ENCODE measurements at regions not wholly inside any gene's neighbourhood (a gene's known extent, or its start where the extent isn't known, plus 50 kb on each side); places are given as distances from the start of the nearest gene placed in this dataset.

DNA sequence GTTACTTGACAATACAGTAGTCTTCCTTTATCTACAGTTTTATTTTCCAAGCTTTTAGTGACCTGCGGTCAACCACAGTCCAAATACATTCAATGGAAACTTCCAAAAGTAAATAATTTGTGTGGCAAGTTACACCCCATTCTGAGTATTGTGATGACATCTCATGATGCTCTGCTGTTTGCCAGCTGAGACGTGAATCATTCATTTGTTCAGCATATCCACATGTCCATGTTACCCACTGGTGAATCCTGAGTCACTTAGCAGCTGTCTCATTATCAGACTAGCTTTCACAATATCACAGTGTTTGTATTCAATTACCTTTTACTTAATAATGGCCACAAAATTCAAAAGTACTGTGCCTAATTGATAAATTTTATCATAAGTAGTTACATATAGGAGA, 179.8 kb downstream of the PRR20E start:
- Histone ChIP-seq H3K36me3 (ENCODE audit: control insufficient read depth, low read depth, low read length) (no peaks in the 10 kb centered on the region), H3K27ac (ENCODE audit: low read length) (no peak overlapping the region), H3K27me3 (ENCODE audit: control insufficient read depth, insufficient read depth, low read length) (no peaks in the 10 kb centered on the region), H3K9ac (ENCODE audit: low read length) (no peak overlapping the region), H3K9me3 (ENCODE audit: control insufficient read depth, low read depth, low read length) (no peaks in the 10 kb centered on the region), H3K4me1 (ENCODE audit: control insufficient read depth, low read depth, low read length) (no peaks in the 10 kb centered on the region), H3K4me3 (ENCODE audit: low read length) (no peak overlapping the region)

DNA sequence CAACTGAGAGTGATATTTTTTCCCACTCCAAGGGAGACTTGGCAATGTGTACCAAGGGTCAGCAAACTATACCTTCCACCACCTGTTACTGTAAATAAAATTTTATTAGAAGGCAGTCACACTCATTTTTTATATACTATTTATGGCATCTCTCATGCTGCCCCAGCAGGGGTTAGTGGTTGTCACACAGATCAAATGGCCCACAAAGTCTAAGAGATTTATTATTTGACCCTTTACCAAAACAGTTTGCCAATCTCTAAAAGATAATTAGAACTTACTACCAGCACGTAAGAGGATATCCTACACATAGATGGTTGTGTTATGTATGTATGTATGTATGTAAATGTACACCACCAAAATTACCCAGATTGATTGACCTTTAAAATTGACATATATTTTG, 185.1 kb downstream of the PRR20E start:
- H3K27ac ChIP-seq (ENCODE audit: low read length), result no peak overlapping the region
- no peak overlapping the region for H3K4me3 ChIP-seq (ENCODE audit: low read length)
- H3K4me1 ChIP-seq (ENCODE audit: control insufficient read depth, low read depth, low read length), result no peaks in the 10 kb centered on the region
- H3K27me3 ChIP-seq (ENCODE audit: control insufficient read depth, insufficient read depth, low read length), result no peaks in the 10 kb centered on the region
- H3K36me3 ChIP-seq (ENCODE audit: control insufficient read depth, low read depth, low read length), result no peaks in the 10 kb centered on the region
- no peaks in the 10 kb centered on the region for H3K9me3 ChIP-seq (ENCODE audit: control insufficient read depth, low read depth, low read length)
- no peak overlapping the region for H3K9ac ChIP-seq (ENCODE audit: low read length)

DNA sequence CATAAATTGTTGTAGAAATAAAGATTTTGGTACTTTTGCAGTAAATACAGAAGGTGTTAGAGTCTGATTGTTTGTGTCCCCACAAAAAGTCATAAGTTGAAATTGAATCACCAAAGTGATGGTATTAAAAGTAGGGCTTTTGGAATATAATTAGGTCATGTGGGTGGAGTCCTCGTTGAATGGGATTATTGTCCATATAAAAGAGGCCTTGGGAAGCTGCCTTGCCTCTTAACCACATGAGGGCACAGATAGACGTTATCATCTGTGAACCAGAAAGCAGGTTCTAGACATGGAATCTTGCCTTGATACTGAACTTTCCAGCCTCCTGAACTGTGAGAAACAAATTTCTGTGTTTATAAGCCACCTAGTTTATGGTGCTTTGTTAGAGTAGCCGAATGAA, 186.8 kb downstream of the PRR20E start:
- Histone ChIP-seq H3K9me3 (ENCODE audit: control insufficient read depth, low read depth, low read length) (no peaks in the 10 kb centered on the region), H3K36me3 (ENCODE audit: control insufficient read depth, low read depth, low read length) (no peaks in the 10 kb centered on the region), H3K9ac (ENCODE audit: low read length) (no peak overlapping the region), H3K27ac (ENCODE audit: low read length) (no peak overlapping the region), H3K4me3 (ENCODE audit: low read length) (no peak overlapping the region), H3K4me1 (ENCODE audit: control insufficient read depth, low read depth, low read length) (no peaks in the 10 kb centered on the region), H3K27me3 (ENCODE audit: control insufficient read depth, insufficient read depth, low read length) (no peaks in the 10 kb centered on the region)

DNA sequence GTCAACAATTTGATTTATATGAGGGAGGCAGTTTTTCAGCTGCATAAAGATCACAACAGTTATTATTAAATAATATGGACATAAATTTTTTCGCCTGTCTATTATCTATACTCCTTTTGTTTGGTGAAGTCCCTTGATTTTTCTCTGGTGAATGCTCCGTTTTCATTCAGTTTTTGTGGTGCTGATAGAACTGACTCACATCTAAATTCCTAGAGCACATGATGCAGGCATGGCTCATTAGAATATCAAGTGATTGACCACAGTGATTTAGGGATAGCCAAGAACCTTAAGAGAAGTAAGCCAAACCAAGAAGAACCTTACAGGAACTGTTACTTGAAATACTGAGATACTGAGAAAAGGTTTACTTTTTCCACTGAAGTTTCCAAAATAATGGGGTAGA, 208.9 kb downstream of the PRR20E start:
- Histone ChIP-seq H3K27me3 (ENCODE audit: control insufficient read depth, insufficient read depth, low read length) (no peaks in the 10 kb centered on the region), H3K36me3 (ENCODE audit: control insufficient read depth, low read depth, low read length) (no peaks in the 10 kb centered on the region), H3K4me1 (ENCODE audit: control insufficient read depth, low read depth, low read length) (no peaks in the 10 kb centered on the region), H3K27ac (ENCODE audit: low read length) (no peak overlapping the region), H3K9me3 (ENCODE audit: control insufficient read depth, low read depth, low read length) (no peaks in the 10 kb centered on the region), H3K4me3 (ENCODE audit: low read length) (no peak overlapping the region), H3K9ac (ENCODE audit: low read length) (no peak overlapping the region)

DNA sequence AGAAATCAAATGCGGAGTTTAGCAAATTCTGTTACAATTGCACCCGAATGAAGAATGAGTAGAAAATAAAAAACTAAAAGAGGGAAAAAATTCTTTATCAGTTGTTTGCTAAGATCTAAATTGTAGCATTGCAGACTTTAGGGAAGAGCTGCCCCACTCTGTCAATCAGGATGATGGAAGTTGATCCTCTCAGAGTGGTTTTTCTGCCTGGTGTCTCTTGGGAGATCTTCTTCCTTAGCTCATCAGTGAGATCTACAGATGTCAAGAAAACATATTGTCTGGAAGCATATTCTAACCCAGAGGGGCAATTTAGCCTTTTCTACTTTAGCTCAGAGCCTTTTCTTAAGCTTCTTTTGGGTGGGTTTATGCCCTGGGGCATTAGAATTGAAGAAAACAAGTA, 223.2 kb upstream of the PCDH17 start:
- H3K4me1 ChIP-seq (ENCODE audit: control insufficient read depth, low read depth, low read length), result no peaks in the 10 kb centered on the region
- H3K9me3 ChIP-seq (ENCODE audit: control insufficient read depth, low read depth, low read length), result no peaks in the 10 kb centered on the region
- H3K36me3 ChIP-seq (ENCODE audit: control insufficient read depth, low read depth, low read length), result no peaks in the 10 kb centered on the region
- no peak overlapping the region for H3K9ac ChIP-seq (ENCODE audit: low read length)
- H3K27me3 ChIP-seq (ENCODE audit: control insufficient read depth, insufficient read depth, low read length), result no peaks in the 10 kb centered on the region
- no peak overlapping the region for H3K4me3 ChIP-seq (ENCODE audit: low read length)
- H3K27ac ChIP-seq (ENCODE audit: low read length), result no peak overlapping the region

DNA sequence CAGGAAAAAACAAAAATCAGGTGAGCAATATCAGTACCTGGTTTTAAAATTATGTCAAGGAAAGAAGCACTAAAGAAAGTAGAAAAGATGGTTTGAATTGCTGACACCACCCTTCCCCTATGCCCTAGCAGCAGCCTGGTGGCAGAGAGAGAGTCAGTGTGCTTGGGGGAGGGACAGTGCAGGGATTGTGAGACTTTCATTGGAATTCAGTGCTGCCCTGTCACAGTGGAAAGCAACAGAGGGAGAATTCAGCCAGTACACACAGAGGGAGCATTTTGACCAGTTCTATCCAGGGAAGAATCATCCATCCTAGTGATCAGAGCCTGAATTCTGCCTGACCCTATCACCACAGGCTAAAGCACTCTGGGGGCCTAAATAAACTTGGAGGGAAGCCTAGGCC, 222.4 kb upstream of the PCDH17 start:
- H3K4me3 ChIP-seq (ENCODE audit: low read length), result no peak overlapping the region
- no peaks in the 10 kb centered on the region for H3K36me3 ChIP-seq (ENCODE audit: control insufficient read depth, low read depth, low read length)
- H3K27ac ChIP-seq (ENCODE audit: low read length), result no peak overlapping the region
- H3K9me3 ChIP-seq (ENCODE audit: control insufficient read depth, low read depth, low read length), result no peaks in the 10 kb centered on the region
- H3K4me1 ChIP-seq (ENCODE audit: control insufficient read depth, low read depth, low read length), result no peaks in the 10 kb centered on the region
- H3K9ac ChIP-seq (ENCODE audit: low read length), result no peak overlapping the region
- no peaks in the 10 kb centered on the region for H3K27me3 ChIP-seq (ENCODE audit: control insufficient read depth, insufficient read depth, low read length)

DNA sequence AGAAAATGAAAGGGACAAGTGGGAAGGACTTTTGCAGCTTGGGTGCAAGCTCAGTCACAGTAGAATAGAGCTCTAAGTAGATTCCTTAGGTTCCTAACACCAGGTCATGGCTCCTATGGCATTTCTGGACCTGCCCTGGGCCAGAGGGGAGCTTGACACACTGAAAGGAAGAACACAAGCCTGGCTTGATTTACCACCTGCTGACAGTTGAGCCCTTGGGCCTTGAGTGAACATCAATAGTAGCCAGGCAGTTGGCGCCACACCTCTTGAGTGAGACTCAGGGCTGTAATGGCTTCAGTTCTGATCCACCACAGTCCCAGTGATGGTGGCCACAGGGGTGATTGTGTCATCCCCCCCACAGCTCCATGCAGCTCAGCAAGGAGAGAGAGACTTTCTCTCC, 221.9 kb upstream of the PCDH17 start:
- H3K4me3 ChIP-seq (ENCODE audit: low read length), result no peak overlapping the region
- no peaks in the 10 kb centered on the region for H3K36me3 ChIP-seq (ENCODE audit: control insufficient read depth, low read depth, low read length)
- H3K4me1 ChIP-seq (ENCODE audit: control insufficient read depth, low read depth, low read length), result no peaks in the 10 kb centered on the region
- no peak overlapping the region for H3K9ac ChIP-seq (ENCODE audit: low read length)
- H3K27me3 ChIP-seq (ENCODE audit: control insufficient read depth, insufficient read depth, low read length), result no peaks in the 10 kb centered on the region
- no peak overlapping the region for H3K27ac ChIP-seq (ENCODE audit: low read length)
- H3K9me3 ChIP-seq (ENCODE audit: control insufficient read depth, low read depth, low read length), result no peaks in the 10 kb centered on the region

DNA sequence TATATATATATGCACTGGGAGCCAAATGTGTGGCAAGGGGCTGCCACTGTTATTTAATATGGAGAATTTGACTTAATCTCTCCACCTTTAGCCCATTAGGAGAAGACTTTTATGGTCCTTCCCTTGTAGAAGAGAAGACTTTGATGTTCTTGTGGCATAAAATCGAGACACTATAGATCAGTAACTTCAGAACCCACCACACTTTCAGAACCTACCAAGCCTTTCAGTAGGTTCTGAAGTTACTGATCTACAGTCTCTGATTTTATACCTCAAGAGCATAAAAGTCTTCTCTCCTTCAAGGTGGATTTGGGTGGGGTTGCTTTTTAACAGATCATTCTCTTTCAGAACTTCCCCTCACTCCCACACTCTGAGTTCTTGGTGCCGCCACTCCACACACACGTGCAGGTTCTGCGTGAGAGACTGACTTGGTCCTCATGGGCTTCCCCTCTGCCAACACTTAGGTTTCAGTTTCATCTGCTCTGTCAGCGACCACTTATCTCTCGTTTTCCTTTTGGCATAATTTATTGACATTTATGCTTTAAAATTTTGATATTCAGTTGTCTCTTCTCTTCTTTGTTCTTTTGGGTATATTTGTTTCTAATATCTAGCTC, 213.4 kb upstream of the PCDH17 start:
- no peak overlapping the region for H3K9ac ChIP-seq (ENCODE audit: low read length)
- H3K9me3 ChIP-seq (ENCODE audit: control insufficient read depth, low read depth, low read length), result no peaks in the 10 kb centered on the region
- H3K27ac ChIP-seq (ENCODE audit: low read length), result no peak overlapping the region
- H3K36me3 ChIP-seq (ENCODE audit: control insufficient read depth, low read depth, low read length), result no peaks in the 10 kb centered on the region
- H3K27me3 ChIP-seq (ENCODE audit: control insufficient read depth, insufficient read depth, low read length), result no peaks in the 10 kb centered on the region
- H3K4me1 ChIP-seq (ENCODE audit: control insufficient read depth, low read depth, low read length), result peaks cover 16% of the 10 kb centered on the region
- H3K4me3 ChIP-seq (ENCODE audit: low read length), result no peak overlapping the region

DNA sequence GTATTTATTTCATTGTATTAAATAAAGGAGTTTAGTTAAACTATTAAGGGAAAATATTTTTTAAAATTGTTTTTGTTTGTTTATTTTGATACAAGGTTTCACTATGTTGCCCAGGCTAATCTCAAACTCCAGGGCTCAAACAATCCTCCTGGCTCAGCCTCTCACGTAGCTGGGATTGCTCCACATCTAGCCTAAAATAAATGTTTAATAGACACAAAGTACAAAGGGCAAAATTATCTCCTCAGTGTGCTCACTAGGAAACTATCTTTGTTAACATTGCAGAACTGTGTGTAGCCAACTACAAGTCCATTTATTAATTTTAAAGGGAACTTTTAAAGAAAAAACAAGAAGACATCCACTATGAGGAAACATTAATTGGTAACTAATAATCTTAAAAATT, 207.2 kb upstream of the PCDH17 start:
- Histone ChIP-seq H3K36me3 (ENCODE audit: control insufficient read depth, low read depth, low read length) (no peaks in the 10 kb centered on the region), H3K9me3 (ENCODE audit: control insufficient read depth, low read depth, low read length) (peaks cover 2% of the 10 kb centered on the region), H3K9ac (ENCODE audit: low read length) (no peak overlapping the region), H3K4me1 (ENCODE audit: control insufficient read depth, low read depth, low read length) (no peaks in the 10 kb centered on the region), H3K4me3 (ENCODE audit: low read length) (no peak overlapping the region), H3K27ac (ENCODE audit: low read length) (no peak overlapping the region), H3K27me3 (ENCODE audit: control insufficient read depth, insufficient read depth, low read length) (no peaks in the 10 kb centered on the region)

DNA sequence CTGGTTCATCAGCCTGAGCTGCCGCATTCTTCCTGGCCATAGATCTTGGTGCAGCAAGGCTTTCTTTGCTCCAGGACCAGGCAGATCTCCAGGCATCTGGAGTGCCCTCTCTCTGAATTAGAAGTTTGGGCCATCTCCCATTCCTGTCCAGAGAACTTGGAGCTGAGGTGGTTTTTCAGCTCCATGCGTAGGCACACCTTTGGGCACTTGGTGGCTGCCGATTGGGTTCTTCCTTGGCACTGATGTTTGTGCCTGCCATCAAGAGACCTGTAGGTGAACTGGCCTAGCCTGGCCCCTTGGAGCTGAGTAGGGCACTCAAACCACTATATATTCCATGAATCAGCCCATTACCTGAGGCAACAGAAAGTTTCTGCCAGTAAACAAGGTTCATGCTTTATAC, 206.0 kb upstream of the PCDH17 start:
- no peak overlapping the region for H3K4me3 ChIP-seq (ENCODE audit: low read length)
- H3K9ac ChIP-seq (ENCODE audit: low read length), result no peak overlapping the region
- peaks cover 4% of the 10 kb centered on the region for H3K9me3 ChIP-seq (ENCODE audit: control insufficient read depth, low read depth, low read length)
- no peaks in the 10 kb centered on the region for H3K4me1 ChIP-seq (ENCODE audit: control insufficient read depth, low read depth, low read length)
- no peaks in the 10 kb centered on the region for H3K36me3 ChIP-seq (ENCODE audit: control insufficient read depth, low read depth, low read length)
- H3K27me3 ChIP-seq (ENCODE audit: control insufficient read depth, insufficient read depth, low read length), result no peaks in the 10 kb centered on the region
- no peak overlapping the region for H3K27ac ChIP-seq (ENCODE audit: low read length)

DNA sequence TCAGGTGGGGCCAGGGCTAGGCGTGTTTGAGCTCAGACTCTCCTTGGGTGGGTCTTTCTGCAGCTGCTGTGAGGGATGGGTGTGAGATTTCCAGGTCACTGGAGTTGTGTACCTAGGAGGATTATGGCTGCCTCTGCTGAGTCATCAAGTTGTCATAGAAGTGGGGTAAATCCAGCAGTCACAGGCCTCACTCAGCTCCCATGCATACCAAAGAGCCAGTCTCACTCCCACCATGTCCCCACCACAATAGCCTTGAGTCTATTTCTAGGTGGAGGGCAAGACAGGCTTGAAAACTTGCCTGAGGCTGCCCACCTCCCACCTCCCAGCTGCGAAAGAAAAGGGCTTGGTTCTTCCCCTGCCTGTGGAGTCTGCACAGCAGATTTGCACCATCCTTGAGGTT, 194.0 kb upstream of the PCDH17 start:
- Histone ChIP-seq H3K27ac (ENCODE audit: low read length) (no peak overlapping the region), H3K4me1 (ENCODE audit: control insufficient read depth, low read depth, low read length) (no peaks in the 10 kb centered on the region), H3K9ac (ENCODE audit: low read length) (no peak overlapping the region), H3K27me3 (ENCODE audit: control insufficient read depth, insufficient read depth, low read length) (no peaks in the 10 kb centered on the region), H3K4me3 (ENCODE audit: low read length) (no peak overlapping the region), H3K36me3 (ENCODE audit: control insufficient read depth, low read depth, low read length) (no peaks in the 10 kb centered on the region), H3K9me3 (ENCODE audit: control insufficient read depth, low read depth, low read length) (peaks cover 3% of the 10 kb centered on the region)

DNA sequence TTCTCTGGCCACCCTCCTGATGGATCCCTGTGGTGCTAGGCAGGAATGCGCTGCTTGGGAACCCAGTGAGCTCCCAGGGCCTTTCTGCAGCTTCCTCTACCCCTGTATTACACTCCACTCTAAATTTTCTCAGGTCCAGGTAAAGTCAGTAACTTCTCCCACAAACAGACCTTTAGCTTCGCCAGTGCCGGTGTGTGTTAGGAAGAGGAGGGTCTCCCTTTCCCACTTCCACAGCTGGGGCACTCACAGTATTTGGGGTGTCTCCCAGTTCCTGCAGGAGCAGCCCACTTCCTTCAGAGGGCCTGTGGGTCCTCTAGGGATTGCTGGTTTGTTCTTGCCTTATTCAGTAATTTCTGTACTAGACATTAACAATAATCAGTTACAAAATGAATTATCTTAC, 193.5 kb upstream of the PCDH17 start:
- Histone ChIP-seq H3K36me3 (ENCODE audit: control insufficient read depth, low read depth, low read length) (no peaks in the 10 kb centered on the region), H3K4me3 (ENCODE audit: low read length) (no peak overlapping the region)

More for the DNA sequence above, 193.5 kb upstream of the PCDH17 start:
- no peak overlapping the region for H3K9ac ChIP-seq (ENCODE audit: low read length)
- no peak overlapping the region for H3K27ac ChIP-seq (ENCODE audit: low read length)
- no peaks in the 10 kb centered on the region for H3K9me3 ChIP-seq (ENCODE audit: control insufficient read depth, low read depth, low read length)
- H3K27me3 ChIP-seq (ENCODE audit: control insufficient read depth, insufficient read depth, low read length), result no peaks in the 10 kb centered on the region
- no peaks in the 10 kb centered on the region for H3K4me1 ChIP-seq (ENCODE audit: control insufficient read depth, low read depth, low read length)

Data from iPS-18a (cell line).